ENCODE measurements at regions not wholly inside any gene's neighbourhood (a gene's known extent, or its start where the extent isn't known, plus 50 kb on each side); places are given as distances from the start of the nearest gene placed in this dataset.

DNA sequence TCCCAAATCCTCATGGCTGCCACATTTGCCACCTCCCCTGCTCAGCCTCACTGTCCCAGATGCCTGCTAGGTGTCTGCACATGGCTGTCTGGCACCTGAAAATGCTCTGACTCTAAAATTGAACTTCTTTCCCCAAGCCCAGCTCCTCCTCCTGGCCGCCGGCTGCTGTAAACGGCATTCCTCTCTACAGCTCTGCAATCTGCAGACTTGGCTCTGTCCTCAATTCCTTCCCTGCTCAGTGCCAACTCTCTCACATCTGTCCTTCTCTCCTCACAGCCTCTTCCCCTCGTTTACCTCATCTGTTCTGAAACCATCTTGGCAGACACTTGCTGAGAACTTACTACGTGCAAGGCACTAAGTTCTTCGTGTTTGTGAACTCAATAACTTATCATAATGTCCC is 169.4 kb upstream of the SYT13 start:
- Histone ChIP-seq H3K4me1 (ENCODE audit: control insufficient read depth, insufficient read depth, low read depth, low read length) (peaks cover 4% of the 10 kb centered on the region), H4K91ac (ENCODE audit: low read length) (no peak overlapping the region), H2BK5ac (ENCODE audit: low read depth, low read length, poor library complexity, severe bottlenecking) (no peak overlapping the region), H2AFZ (ENCODE audit: low read depth, low read length) (no peak overlapping the region), H3K9ac (ENCODE audit: low read length) (no peak overlapping the region), H3K23ac (ENCODE audit: low read length in 2 of 2) (no peak overlapping the region), H2AK5ac (ENCODE audit: low read length, severe bottlenecking) (no peak overlapping the region), H4K8ac (ENCODE audit: low read length) (no peak overlapping the region), H2BK12ac (ENCODE audit: low read length in 2 of 2) (no peak overlapping the region), H2BK15ac (ENCODE audit: low read depth, poor library complexity, severe bottlenecking) (no peak overlapping the region), H3K27ac (ENCODE audit: low read length, poor library complexity, severe bottlenecking) (no peak overlapping the region), H3K18ac (ENCODE audit: low read depth in 1 of 2, low read length in 2 of 2) (no peak overlapping the region), H3K4me3 (ENCODE audit: insufficient read depth in 1 of 2, low read depth in 1 of 2, low read length in 2 of 2) (no peak overlapping the region), H3K36me3 (ENCODE audit: control insufficient read depth in 1 of 2, insufficient read depth in 2 of 2, low read depth in 1 of 2, low read length in 2 of 2) (no peaks in the 10 kb centered on the region), H2BK120ac (ENCODE audit: low read depth, low read length) (no peak overlapping the region), H3K4me2 (ENCODE audit: low read length, poor library complexity, severe bottlenecking) (no peak overlapping the region), H3K9me3 (ENCODE audit: control insufficient read depth, low read length) (peaks cover 10% of the 10 kb centered on the region), H3K4ac (ENCODE audit: low read depth in 1 of 2, low read length in 2 of 2) (no peak overlapping the region), H3K79me1 (replicated peaks; ENCODE audit: low read length, poor library complexity, severe bottlenecking) (no peaks in the 10 kb centered on the region), H3K27me3 (ENCODE audit: control insufficient read depth in 1 of 2, insufficient read depth in 1 of 2, low read length in 2 of 2) (peaks cover 5 to 15% of the 10 kb centered on the region in 2 experiments), H3K14ac (ENCODE audit: low read length in 2 of 2) (peak overlapping the region in 1 of 2 experiments; percentile 39)
- WGBS, result 80% methylated on average over 4 of the region's 6 CpGs
- no peak for DNase-seq

DNA sequence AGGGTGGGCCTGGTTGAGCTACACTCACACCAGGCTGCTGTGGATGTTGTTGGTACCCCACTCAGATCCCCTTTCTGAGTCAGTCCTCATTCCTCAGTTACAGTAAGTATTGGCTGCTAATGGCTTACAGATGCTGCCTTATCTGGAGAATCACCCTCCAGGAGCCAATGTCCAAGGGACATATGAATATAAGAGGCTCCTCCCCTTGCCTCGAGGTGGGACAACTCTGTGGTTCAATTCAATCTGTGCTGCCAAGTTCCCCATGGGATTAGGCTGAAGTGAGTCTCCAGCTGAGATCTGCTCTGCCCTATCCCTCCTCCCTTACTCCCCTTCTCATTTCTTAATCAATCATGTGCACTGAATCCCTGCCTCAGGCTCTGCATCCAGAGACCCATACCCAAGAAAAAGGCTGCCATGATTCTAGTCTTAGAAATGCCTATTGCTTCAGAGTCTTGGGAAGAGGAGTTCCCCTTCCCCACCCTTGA is 168.8 kb upstream of the SYT13 start:
- Histone ChIP-seq H3K27me3 (ENCODE audit: control insufficient read depth in 1 of 2, insufficient read depth in 1 of 2, low read length in 2 of 2) (peaks cover 5 to 10% of the 10 kb centered on the region in 2 experiments), H2AK5ac (ENCODE audit: low read length, severe bottlenecking) (no peak overlapping the region), H3K14ac (ENCODE audit: low read length in 2 of 2) (no peak overlapping the region), H4K91ac (ENCODE audit: low read length) (no peak overlapping the region), H3K4ac (ENCODE audit: low read depth in 1 of 2, low read length in 2 of 2) (no peak overlapping the region), H3K9me3 (ENCODE audit: control insufficient read depth, low read length) (peaks cover 10% of the 10 kb centered on the region), H3K4me3 (ENCODE audit: insufficient read depth in 1 of 2, low read depth in 1 of 2, low read length in 2 of 2) (no peak overlapping the region), H2BK5ac (ENCODE audit: low read depth, low read length, poor library complexity, severe bottlenecking) (no peak overlapping the region), H3K23ac (ENCODE audit: low read length in 2 of 2) (no peak overlapping the region), H2BK120ac (ENCODE audit: low read depth, low read length) (no peak overlapping the region), H3K4me2 (ENCODE audit: low read length, poor library complexity, severe bottlenecking) (no peak overlapping the region), H2AFZ (ENCODE audit: low read depth, low read length) (no peak overlapping the region), H3K18ac (ENCODE audit: low read depth in 1 of 2, low read length in 2 of 2) (no peak overlapping the region), H2BK15ac (ENCODE audit: low read depth, poor library complexity, severe bottlenecking) (no peak overlapping the region), H3K4me1 (ENCODE audit: control insufficient read depth, insufficient read depth, low read depth, low read length) (peaks cover 4% of the 10 kb centered on the region), H3K79me1 (replicated peaks; ENCODE audit: low read length, poor library complexity, severe bottlenecking) (no peaks in the 10 kb centered on the region), H3K27ac (ENCODE audit: low read length, poor library complexity, severe bottlenecking) (no peak overlapping the region), H3K36me3 (ENCODE audit: control insufficient read depth in 1 of 2, insufficient read depth in 2 of 2, low read depth in 1 of 2, low read length in 2 of 2) (no peaks in the 10 kb centered on the region), H2BK12ac (ENCODE audit: low read length in 2 of 2) (no peak overlapping the region), H4K8ac (ENCODE audit: low read length) (no peak overlapping the region), H3K9ac (ENCODE audit: low read length) (no peak overlapping the region)
- DNase-seq, result no peak
- 68% methylated on average over 1 of the region's 1 CpG for WGBS

DNA sequence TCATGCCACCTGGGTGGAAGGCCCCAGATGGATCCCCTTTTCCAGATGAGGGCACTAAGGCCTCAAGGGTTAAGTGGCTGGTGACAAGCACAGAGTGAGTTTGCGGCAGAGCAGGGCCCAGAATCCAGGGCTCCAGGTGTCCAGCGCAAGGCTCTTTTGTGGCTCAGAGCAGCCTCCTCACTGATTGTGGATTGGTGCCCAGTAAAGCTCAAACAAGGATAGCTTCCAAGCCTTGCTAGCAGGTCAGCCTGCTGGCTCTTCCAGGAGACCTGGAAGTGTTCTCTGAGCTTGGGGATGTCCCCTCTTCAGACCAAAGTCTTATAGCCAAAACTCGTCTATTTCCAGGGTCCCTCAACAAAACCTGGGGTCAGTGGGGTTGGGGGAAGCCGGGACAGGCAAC is 167.6 kb upstream of the SYT13 start:
- no peak overlapping the region for H3K4me3 ChIP-seq (ENCODE audit: insufficient read depth in 1 of 2, low read depth in 1 of 2, low read length in 2 of 2)
- H3K27me3 ChIP-seq (ENCODE audit: control insufficient read depth in 1 of 2, insufficient read depth in 1 of 2, low read length in 2 of 2), result peaks cover 5 to 17% of the 10 kb centered on the region in 2 experiments
- H2BK12ac ChIP-seq (ENCODE audit: low read length in 2 of 2), result no peak overlapping the region
- H4K8ac ChIP-seq (ENCODE audit: low read length), result no peak overlapping the region
- no peak overlapping the region for H2BK15ac ChIP-seq (ENCODE audit: low read depth, poor library complexity, severe bottlenecking)
- H2AK5ac ChIP-seq (ENCODE audit: low read length, severe bottlenecking), result no peak overlapping the region
- H2BK120ac ChIP-seq (ENCODE audit: low read depth, low read length), result no peak overlapping the region
- H3K27ac ChIP-seq (ENCODE audit: low read length, poor library complexity, severe bottlenecking), result no peak overlapping the region
- no peak overlapping the region for H2BK5ac ChIP-seq (ENCODE audit: low read depth, low read length, poor library complexity, severe bottlenecking)
- H3K18ac ChIP-seq (ENCODE audit: low read depth in 1 of 2, low read length in 2 of 2), result no peak overlapping the region
- no peak overlapping the region for H3K23ac ChIP-seq (ENCODE audit: low read length in 2 of 2)
- H3K9me3 ChIP-seq (ENCODE audit: control insufficient read depth, low read length), result peaks cover 10% of the 10 kb centered on the region
- DNase-seq, result no peak
- no peak overlapping the region for H3K9ac ChIP-seq (ENCODE audit: low read length)
- 62% methylated on average over 3 of the region's 4 CpGs for WGBS
- no peak overlapping the region for H3K4me2 ChIP-seq (ENCODE audit: low read length, poor library complexity, severe bottlenecking)
- H2AFZ ChIP-seq (ENCODE audit: low read depth, low read length), result no peak overlapping the region
- no peaks in the 10 kb centered on the region for H3K79me1 ChIP-seq (replicated peaks; ENCODE audit: low read length, poor library complexity, severe bottlenecking)
- no peak overlapping the region for H4K91ac ChIP-seq (ENCODE audit: low read length)
- peaks cover 4% of the 10 kb centered on the region for H3K4me1 ChIP-seq (ENCODE audit: control insufficient read depth, insufficient read depth, low read depth, low read length)
- H3K4ac ChIP-seq (ENCODE audit: low read depth in 1 of 2, low read length in 2 of 2), result no peak overlapping the region
- no peaks in the 10 kb centered on the region for H3K36me3 ChIP-seq (ENCODE audit: control insufficient read depth in 1 of 2, insufficient read depth in 2 of 2, low read depth in 1 of 2, low read length in 2 of 2)
- H3K14ac ChIP-seq (ENCODE audit: low read length in 2 of 2), result no peak overlapping the region

DNA sequence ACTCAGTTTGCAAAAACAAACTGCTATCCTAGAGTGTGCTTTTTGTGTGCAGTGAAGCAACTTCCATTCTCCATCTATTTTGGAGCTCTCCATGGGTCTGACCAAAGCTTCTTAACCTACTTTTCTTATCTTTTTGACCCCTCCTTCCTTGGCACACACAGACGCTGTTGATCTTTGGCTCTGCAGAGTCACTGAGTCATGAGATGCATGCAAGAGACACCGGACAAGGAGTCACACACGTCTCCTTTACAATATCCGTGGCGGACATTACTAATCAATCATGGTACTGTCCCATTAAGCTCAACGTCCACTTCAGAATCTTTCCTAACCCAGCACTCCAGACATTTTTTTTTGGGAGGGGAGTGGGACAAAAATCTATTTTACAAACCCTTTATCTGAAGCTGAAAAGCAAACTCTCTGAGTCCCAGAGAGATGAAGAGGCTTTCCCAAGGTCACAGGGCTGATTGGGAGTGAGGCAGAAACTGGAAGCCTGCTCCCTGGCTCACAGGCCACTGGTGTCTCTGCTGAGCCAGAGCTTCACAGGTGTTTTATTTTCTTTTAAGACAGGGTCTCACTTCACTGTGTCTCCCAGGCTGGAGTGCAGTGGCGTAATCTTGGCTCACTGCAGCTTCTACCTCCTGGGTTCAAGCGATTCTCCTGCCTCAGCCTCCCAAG is 165.8 kb upstream of the SYT13 start:
- Histone ChIP-seq H3K4me1 (ENCODE audit: control insufficient read depth, insufficient read depth, low read depth, low read length) (no peaks in the 10 kb centered on the region), H2AK5ac (ENCODE audit: low read length, severe bottlenecking) (no peak overlapping the region), H2BK5ac (ENCODE audit: low read depth, low read length, poor library complexity, severe bottlenecking) (no peak overlapping the region), H3K9me3 (ENCODE audit: control insufficient read depth, low read length) (peaks cover 10% of the 10 kb centered on the region), H2BK120ac (ENCODE audit: low read depth, low read length) (no peak overlapping the region), H3K9ac (ENCODE audit: low read length) (no peak overlapping the region), H3K4me2 (ENCODE audit: low read length, poor library complexity, severe bottlenecking) (no peak overlapping the region), H2AFZ (ENCODE audit: low read depth, low read length) (no peak overlapping the region), H3K27me3 (ENCODE audit: control insufficient read depth in 1 of 2, insufficient read depth in 1 of 2, low read length in 2 of 2) (peaks cover 8 to 35% of the 10 kb centered on the region in 2 experiments), H3K14ac (ENCODE audit: low read length in 2 of 2) (no peak overlapping the region), H3K79me1 (replicated peaks; ENCODE audit: low read length, poor library complexity, severe bottlenecking) (no peaks in the 10 kb centered on the region), H3K23ac (ENCODE audit: low read length in 2 of 2) (no peak overlapping the region), H3K4me3 (ENCODE audit: insufficient read depth in 1 of 2, low read depth in 1 of 2, low read length in 2 of 2) (no peak overlapping the region), H3K4ac (ENCODE audit: low read depth in 1 of 2, low read length in 2 of 2) (no peak overlapping the region), H2BK12ac (ENCODE audit: low read length in 2 of 2) (no peak overlapping the region), H2BK15ac (ENCODE audit: low read depth, poor library complexity, severe bottlenecking) (no peak overlapping the region), H3K27ac (ENCODE audit: low read length, poor library complexity, severe bottlenecking) (no peak overlapping the region), H3K36me3 (ENCODE audit: control insufficient read depth in 1 of 2, insufficient read depth in 2 of 2, low read depth in 1 of 2, low read length in 2 of 2) (no peaks in the 10 kb centered on the region), H3K18ac (ENCODE audit: low read depth in 1 of 2, low read length in 2 of 2) (no peak overlapping the region), H4K8ac (ENCODE audit: low read length) (no peak overlapping the region), H4K91ac (ENCODE audit: low read length) (no peak overlapping the region)
- peak; percentile 11 for DNase-seq
- WGBS, result 71% methylated on average over 3 of the region's 8 CpGs
